Motor neuron (in vitro differentiated cells): ENCODE measurements at regions not wholly inside any gene's neighbourhood (a gene's known extent, or its start where the extent isn't known, plus 50 kb on each side); places are given as distances from the start of the nearest gene placed in this dataset.
"Not testable (repeated sequence)": the region's sequence is repeated elsewhere in the genome, so short reads cannot be mapped to it uniquely, and the experiment has no call there.

Source experiments
- ATAC-seq, 8 experiments: fragments of 200-7000 bp; cut with Tn5 transposase; replicated peaks in 6 of 8; 2 replicates each; pipeline ENCODE4 v1.8.0; 2021; ENCODE audit warnings: mild to moderate bottlenecking in 8 of 8, moderate library complexity in 8 of 8
- H3K27ac ChIP-seq, 2 donors: fragments of 250-450 bp; sonication (Bioruptor Pico); 2 replicates each; pipeline ENCODE4 v1.9.0; 2021; ENCODE audit warnings: antibody characterized with exemption in 2 of 2, mild to moderate bottlenecking in 2 of 2, moderate library complexity in 1 of 2
- H3K4me1 ChIP-seq, 2 donors: fragments of 250-450 bp; sonication (Bioruptor Pico); replicated peaks in 1 of 2; 2 replicates each; pipeline ENCODE4 v1.6.1; 2021; ENCODE audit warnings: antibody characterized with exemption in 2 of 2, mild to moderate bottlenecking in 2 of 2, moderate library complexity in 1 of 2
- H3K4me3 ChIP-seq, 5 donors: fragments of 250-450 bp; sonication (Bioruptor Pico); 2 replicates each; pipeline ENCODE4 v1.9.0; 2021; ENCODE audit warnings: antibody characterized with exemption in 5 of 5, mild to moderate bottlenecking in 5 of 5, moderate library complexity in 4 of 5
- WGBS, 10 experiments: fragments of 450-650 bp; shearing (Covaris generic); methylation state at CpG; one replicate each; pipeline ENCODE4 v1.0.0; 2022; 5-methylcytosine and 5-hydroxymethylcytosine counted together
- in situ Hi-C, 9 experiments: fragments of 400-800 bp; cut with MboI; loops; one replicate each; pipeline ENCODE4 v1.15.0; 2021; ENCODE audit warnings: low sequenced_read_pairs in 9 of 9, low pct_unique_long_range_greater_than_20kb in 2 of 9; ENCODE audit not compliant: unreplicated experiment in 9 of 9

- in situ Hi-C loops: no loop called here
- ATAC-seq: no peak
- WGBS, 10 experiments: 58 to 100% (median 83%) methylated on average over 1 to 2 of the region's 2 CpGs; no CpG with 5 or more reads in 3 of the 10 experiments
- H3K4me1 ChIP-seq: no peaks in the 10 kb centered on the region
- H3K27ac ChIP-seq: no peak overlapping the region
- no peak overlapping the region for H3K4me3 ChIP-seq
Measured at GRCh38 chr4:87919941-87920340, 55.6 kb upstream of the SPP1 start.

GRCh38 chr4:87920478-87920877 lies 55.0 kb upstream of the SPP1 start:
- in situ Hi-C loops: no loop called here
- WGBS, 10 experiments: 18 to 83% (median 72%) methylated on average over 1 to 2 of the region's 2 CpGs; no CpG with 5 or more reads in 2 of the 10 experiments
- Histone ChIP-seq H3K4me1 (no peaks in the 10 kb centered on the region), H3K27ac (no peak overlapping the region), H3K4me3 (no peak overlapping the region)
- no peak for ATAC-seq

- ATAC-seq, H3K4me3 ChIP-seq, H3K27ac ChIP-seq, H3K4me1 ChIP-seq, in situ Hi-C loops: not testable (repeated sequence)
- 0 to 68% (median 34%) methylated on average over 1 to 6 of the region's 16 CpGs; no CpG with 5 or more reads in 1 of the 10 experiments for WGBS, 10 experiments
Measured at GRCh38 chr4:87921626-87922479, 53.7 kb upstream of the SPP1 start.

GRCh38 chr4:87924146-87924545 lies 51.4 kb upstream of the SPP1 start:
- H3K27ac ChIP-seq, in situ Hi-C loops, H3K4me1 ChIP-seq, ATAC-seq, H3K4me3 ChIP-seq: not testable (repeated sequence)
- no CpG with 5 or more reads among the region's 18 CpGs for WGBS, 10 experiments
